ENCODE measurements at regions not wholly inside any gene's neighbourhood (a gene's known extent, or its start where the extent isn't known, plus 50 kb on each side); places are given as distances from the start of the nearest gene placed in this dataset.

DNA sequence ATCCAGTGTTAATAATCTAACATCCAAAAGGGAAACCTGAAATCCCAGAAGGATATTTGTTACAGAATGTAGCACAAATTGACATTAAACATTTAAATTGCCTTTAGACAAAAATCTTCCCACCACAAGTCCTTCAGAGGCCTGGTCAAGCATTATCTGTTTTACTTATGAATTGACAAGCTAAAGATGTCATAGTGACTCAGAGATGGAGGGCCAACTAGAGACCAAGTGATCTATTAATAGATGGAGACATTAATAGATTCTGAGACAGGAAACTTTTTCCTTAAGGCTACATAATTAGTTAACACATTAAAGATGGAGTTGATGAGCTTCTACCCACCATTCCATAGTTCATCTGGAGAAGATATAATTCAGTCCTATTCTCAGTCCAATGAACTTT, 526.2 kb downstream of the IRS1 start:
- TF ChIP-seq POLR2A (IDR thresholded peaks at IDR 0.05; ENCODE audit: low read depth, low read length) (no peak), SPI1 (IDR thresholded peaks at IDR 0.05; ENCODE audit: low read depth, low read length) (no peak), POLR2AphosphoS5 (IDR thresholded peaks at IDR 0.05; ENCODE audit: low read depth, low read length) (no peak)
